ENCODE measurements at regions not wholly inside any gene's neighbourhood (a gene's known extent, or its start where the extent isn't known, plus 50 kb on each side); places are given as distances from the start of the nearest gene placed in this dataset.

- TF ChIP-seq SMAD1 (CRISPR knock-in tag; IDR thresholded peaks at IDR 0.05; ENCODE audit: borderline replicate concordance, low read depth), result no peak
- no peak for TF ChIP-seq PBX2 (CRISPR knock-in tag; IDR thresholded peaks at IDR 0.05)
- TF ChIP-seq ZBTB21 (CRISPR knock-in tag; IDR thresholded peaks at IDR 0.05), result no peak
- TF ChIP-seq ZNF121 (CRISPR knock-in tag; IDR thresholded peaks at IDR 0.05), result no peak
- TF ChIP-seq ZNF576 (CRISPR knock-in tag; IDR thresholded peaks at IDR 0.05), result no peak
- TF ChIP-seq TCF7L2 (IDR thresholded peaks at IDR 0.05; ENCODE audit: low read depth, low read length), result no peak
- no peak for TF ChIP-seq PATZ1 (CRISPR knock-in tag; IDR thresholded peaks at IDR 0.05)
- TF ChIP-seq ETV6 (CRISPR knock-in tag; conservative IDR thresholded peaks at IDR 0.05), result no peak
- no peak for TF ChIP-seq ZNF589 (CRISPR knock-in tag; conservative IDR thresholded peaks at IDR 0.05)
- no peak for TF ChIP-seq CTCF (CRISPR knock-in tag; IDR thresholded peaks at IDR 0.05)
- TF ChIP-seq FOSL2 (CRISPR knock-in tag; IDR thresholded peaks at IDR 0.05), result no peak
- no peak for TF ChIP-seq GABPA (IDR thresholded peaks at IDR 0.05; ENCODE audit: low read depth, low read length)
- no peak for TF ChIP-seq GABPA (CRISPR knock-in tag; IDR thresholded peaks at IDR 0.05; ENCODE audit: low read depth)
- TF ChIP-seq SRSF9 (IDR thresholded peaks at IDR 0.05; ENCODE audit: borderline replicate concordance, insufficient read depth, low read depth, low read length, poor library complexity, severe bottlenecking), result no peak
- no peak for TF ChIP-seq PRDM4 (CRISPR knock-in tag; IDR thresholded peaks at IDR 0.05; ENCODE audit: borderline replicate concordance)
Measured at GRCh38 chr1:56315293-56315942, 263.9 kb downstream of the PLPP3 start.
